Astrocyte of the spinal cord (primary cell): ENCODE measurements at regions not wholly inside any gene's neighbourhood (a gene's known extent, or its start where the extent isn't known, plus 50 kb on each side); places are given as distances from the start of the nearest gene placed in this dataset.
A peak's percentile ranks its signal among the peaks of the same experiment; 100 is the strongest.
"Not testable (repeated sequence)": the region's sequence is repeated elsewhere in the genome, so short reads cannot be mapped to it uniquely, and the experiment has no call there.

Experiments used
- DNase-seq: peaks from one replicate; pipeline ENCODE4 v3.0.0; 2011; ENCODE audit warnings: low read depth, low spot score
- H3K4me3 ChIP-seq: 2 replicates; pipeline ENCODE4 v1.5.1; 2011; ENCODE audit warnings: low read depth, mild to moderate bottlenecking, low read length, moderate library complexity
- CTCF ChIP-seq: IDR thresholded peaks from 2 replicates; pipeline ENCODE4 v1.5.1; 2012; ENCODE audit warnings: low read depth, mild to moderate bottlenecking, low read length, inconsistent platforms
- in situ Hi-C: cut with HindIII; loops from 2 replicates; pipeline ENCODE4 v1.10.0; 2017; ENCODE audit warnings: low sequenced_read_pairs

GRCh38 chr5:67878933-67879332 lies 336.6 kb upstream of the PIK3R1 start:
- in situ Hi-C loops, result no loop called here
- peak; percentile 16 for DNase-seq
- H3K4me3 ChIP-seq, result no peak overlapping the region
- TF ChIP-seq CTCF, result no peak

GRCh38 chr5:67876371-67876770 lies 339.2 kb upstream of the PIK3R1 start:
- H3K4me3 ChIP-seq, result no peak overlapping the region
- no peak for TF ChIP-seq CTCF
- in situ Hi-C loops, result no loop called here
- DNase-seq, result no peak

DNA sequence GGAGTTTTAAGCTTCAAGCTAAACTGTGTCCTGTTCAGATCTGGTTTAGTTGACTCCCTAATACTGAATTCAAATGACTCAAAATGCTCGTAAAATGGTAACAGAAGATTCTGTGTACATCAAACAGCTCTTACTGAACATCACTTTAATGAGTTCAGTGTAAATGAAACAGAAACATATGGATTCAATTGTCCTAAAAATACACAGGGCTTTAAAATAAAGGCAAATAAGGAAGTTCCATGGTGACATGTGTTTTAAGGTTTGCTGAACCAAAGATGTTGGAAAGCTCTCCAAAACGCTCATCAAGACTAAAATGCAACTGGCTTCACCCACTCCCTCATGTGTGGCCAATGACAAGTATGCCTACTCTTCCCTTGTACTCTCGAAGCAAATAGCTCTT lies 340.0 kb upstream of the PIK3R1 start:
- in situ Hi-C loops, result no loop called here
- no peak overlapping the region for H3K4me3 ChIP-seq
- no peak for DNase-seq
- no peak for TF ChIP-seq CTCF

DNA sequence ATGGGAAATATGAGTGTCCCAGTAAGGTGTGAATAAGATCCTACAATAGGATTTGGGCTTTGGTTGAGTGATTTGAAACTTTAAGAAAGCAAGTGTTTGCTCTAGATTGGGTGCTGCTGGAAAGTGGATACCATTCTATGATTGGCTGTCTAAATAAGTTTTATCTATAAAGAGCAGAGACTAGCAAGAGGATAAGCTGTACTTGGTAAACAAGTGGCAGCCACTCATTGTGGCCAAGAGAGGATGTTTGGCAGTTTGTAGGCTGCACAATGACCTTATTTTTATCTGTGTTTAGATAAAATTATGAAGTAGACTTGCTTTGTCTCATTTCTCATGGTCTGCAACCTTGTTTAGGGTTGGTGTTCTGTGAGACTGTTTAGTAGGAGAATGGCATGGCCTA lies 341.6 kb upstream of the PIK3R1 start:
- H3K4me3 ChIP-seq, result no peak overlapping the region
- in situ Hi-C loops, result no loop called here
- no peak for DNase-seq
- TF ChIP-seq CTCF, result no peak

DNA sequence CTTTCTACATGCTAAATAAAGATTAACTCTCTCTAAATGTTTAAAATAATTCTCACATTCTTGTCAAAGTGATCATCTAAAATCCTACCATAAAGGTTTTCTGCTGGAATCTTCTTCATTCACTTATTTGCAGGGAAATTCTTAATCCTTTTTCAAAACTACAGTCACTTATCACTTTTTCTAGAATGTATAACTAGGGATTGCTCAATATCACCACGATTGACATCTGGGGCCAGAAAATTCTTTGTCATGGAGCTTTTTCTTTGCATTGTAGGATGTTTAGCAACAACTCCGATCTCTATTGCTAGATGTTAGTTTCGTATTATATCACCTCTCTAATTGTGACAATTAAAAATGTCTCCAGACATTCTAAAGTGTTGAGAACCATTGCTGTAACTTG lies 344.9 kb upstream of the PIK3R1 start:
- no peak for TF ChIP-seq CTCF
- DNase-seq, result no peak
- in situ Hi-C loops, result no loop called here
- H3K4me3 ChIP-seq, result no peak overlapping the region

DNA sequence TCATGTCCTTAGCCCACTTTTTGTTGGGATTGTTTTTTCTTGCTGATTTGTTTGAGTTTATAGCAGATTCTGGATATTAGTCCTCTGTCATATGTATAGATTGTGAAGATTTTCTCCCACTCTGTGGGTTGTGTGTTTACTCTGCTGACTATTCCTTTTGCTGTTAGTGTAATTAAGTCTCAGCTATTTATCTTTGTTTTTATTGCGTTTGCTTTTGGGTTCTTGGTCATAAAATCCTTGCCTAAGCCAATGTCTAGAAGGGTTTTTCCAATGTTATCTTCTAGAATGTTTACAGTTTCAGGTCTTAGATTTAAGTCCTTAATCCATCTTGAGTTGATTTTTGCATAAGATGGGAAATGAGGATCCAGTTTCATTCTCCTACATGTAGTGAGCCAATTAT lies 351.2 kb upstream of the PIK3R1 start:
- in situ Hi-C loops, H3K4me3 ChIP-seq, DNase-seq: not testable (repeated sequence)

DNA sequence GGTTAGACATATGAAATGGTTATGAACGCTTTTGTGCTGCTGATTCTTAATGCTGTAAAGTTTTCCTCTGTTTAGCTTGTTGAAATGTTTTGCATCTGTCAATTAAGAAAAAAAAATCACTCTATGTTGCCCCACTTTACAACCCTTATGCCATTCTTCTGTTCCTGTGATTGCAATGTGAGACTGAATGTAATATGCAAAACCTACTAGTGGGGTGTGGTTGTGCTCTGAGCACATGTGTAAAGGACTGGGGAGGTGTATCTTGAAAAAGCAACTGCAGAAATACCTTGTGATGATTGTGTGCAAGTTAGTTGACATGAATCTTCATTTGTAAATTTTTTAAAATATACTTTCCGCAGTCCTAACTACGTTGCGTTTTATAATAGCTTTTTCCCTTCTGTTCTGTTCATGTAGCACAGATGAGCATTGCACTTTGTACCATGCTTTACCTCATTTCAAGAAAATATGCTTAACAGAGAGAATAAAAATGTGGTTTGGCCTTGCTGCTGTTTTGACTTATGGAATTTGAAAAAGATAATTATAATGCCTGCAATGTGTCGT lies 357.0 kb upstream of the PIK3R1 start:
- no peak for TF ChIP-seq CTCF
- no peak overlapping the region for H3K4me3 ChIP-seq
- DNase-seq, result no peak
- in situ Hi-C loops, result no loop called here
